ENCODE measurements at regions not wholly inside any gene's neighbourhood (a gene's known extent, or its start where the extent isn't known, plus 50 kb on each side); places are given as distances from the start of the nearest gene placed in this dataset.

GRCh38 chr2:121148481-121148880 lies 136.5 kb downstream of the TFCP2L1 start (continued):
- TF ChIP-seq ARID5B (CRISPR knock-in tag; IDR thresholded peaks at IDR 0.05), result no peak

DNA sequence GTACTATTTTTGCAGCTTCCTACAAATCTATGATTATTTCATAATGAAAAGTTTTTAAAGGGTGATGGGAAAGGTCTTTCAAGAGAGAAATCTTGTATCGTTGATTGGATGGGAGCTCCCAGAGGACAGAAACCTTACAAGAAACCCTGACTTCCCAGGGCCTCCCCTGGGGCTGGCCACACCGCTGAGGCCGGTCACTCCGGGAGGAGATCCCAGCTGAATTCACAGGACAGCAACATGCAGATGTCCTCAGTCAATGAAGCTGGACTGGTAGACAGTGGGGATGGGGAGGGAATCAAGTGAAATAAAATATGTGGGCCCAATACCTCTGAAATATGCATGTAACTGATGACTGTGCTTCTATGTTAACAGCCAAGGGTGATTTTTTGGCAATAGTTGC lies 135.6 kb downstream of the TFCP2L1 start:
- 2% methylated on average over 4 of the region's 4 CpGs for WGBS (ENCODE audit: low lambda C conversion rate)
- Histone ChIP-seq H3K4me2 (ENCODE audit: low read depth, low read length) (no peak overlapping the region), H3K27me3 (ENCODE audit: control insufficient read depth in 1 of 2, insufficient read depth in 2 of 2, low read length in 2 of 2) (peaks cover 2 to 44% of the 10 kb centered on the region in 2 experiments; a peak in 4 of 5 replicates), H3K79me2 (ENCODE audit: insufficient read depth, low read length) (no peaks in the 10 kb centered on the region), H3K9ac (ENCODE audit: insufficient read depth, low read depth, low read length) (no peak overlapping the region), H4K20me1 (ENCODE audit: insufficient read depth, low read length) (no peaks in the 10 kb centered on the region), H3K4me1 (ENCODE audit: insufficient read depth, low read length) (no peaks in the 10 kb centered on the region), H3K4me3 (replicated peaks in 1 of 3; ENCODE audit: insufficient read depth in 1 of 3, low read depth in 2 of 3, low read length in 3 of 3) (no peak overlapping the region), H2AFZ (ENCODE audit: low read length) (no peak overlapping the region), H3K27ac (ENCODE audit: extremely low read length, insufficient read depth, low read length) (no peak overlapping the region), H3K36me3 (replicated peaks in 1 of 2; ENCODE audit: control insufficient read depth in 1 of 2, insufficient read depth in 2 of 2, low read length in 2 of 2) (no peaks in the 10 kb centered on the region), H3K9me3 (ENCODE audit: low read length) (no peaks in the 10 kb centered on the region)
- in situ Hi-C loops (cut with HindIII; ENCODE audit: extremely low pct_ligation_motif_present, low pct_unique_long_range_greater_than_20kb), result no loop called here
- POLR2A ChIA-PET, result no interaction called here
- no peak for FAIRE-seq
- intact Hi-C loops (cut with micrococcal nuclease; ENCODE audit: unreplicated experiment), result no loop called here
- ATAC-seq, result no peak
- CTCF ChIA-PET (ENCODE audit: low intra/inter-chr PET ratio, low total read pairs), result no interaction called here
- no TSS peak for BruUV-seq (replicated peaks)
- no peak for DNase-seq (ENCODE audit: low spot score)
- TF ChIP-seq ETV5 (CRISPR knock-in tag; IDR thresholded peaks at IDR 0.05; ENCODE audit: borderline replicate concordance) (no peak), MLLT10 (CRISPR knock-in tag; IDR thresholded peaks at IDR 0.05) (no peak), ZNF160 (CRISPR knock-in tag; IDR thresholded peaks at IDR 0.05) (no peak), AKAP8 (CRISPR knock-in tag; IDR thresholded peaks at IDR 0.05) (no peak), ZNF598 (CRISPR knock-in tag; IDR thresholded peaks at IDR 0.05; ENCODE audit: borderline replicate concordance) (no peak), JUND (CRISPR knock-in tag; IDR thresholded peaks at IDR 0.05) (no peak), AGO2 (optimal IDR thresholded peaks at IDR 0.05; ENCODE audit: low read depth, low read length) (no peak), NCOR1 (IDR thresholded peaks at IDR 0.05; ENCODE audit: borderline replicate concordance, low read length) (no peak), ZNF800 (CRISPR knock-in tag; IDR thresholded peaks at IDR 0.05) (no peak), HNRNPLL (IDR thresholded peaks at IDR 0.05; ENCODE audit: low read depth, low read length, poor library complexity, severe bottlenecking) (no peak)

All from HepG2 (cell line).